ENCODE measurements at regions not wholly inside any gene's neighbourhood (a gene's known extent, or its start where the extent isn't known, plus 50 kb on each side); places are given as distances from the start of the nearest gene placed in this dataset.

GRCh38 chr10:125523347-125523746 lies 159.6 kb downstream of the TEX36 start:
- CTCF ChIA-PET: interaction anchor here (1.2 kb wide), 1 partner anchor 38 kb away, joined by 4 read pairs; no protein-coding TSS in a partner anchor
- POLR2A ChIA-PET: no interaction called here
- no peak for TF ChIP-seq ZNF384 (IDR thresholded peaks at IDR 0.05; ENCODE audit: borderline replicate concordance, low read depth, low read length)

GRCh38 chr10:125521721-125522680 lies 161.0 kb downstream of the TEX36 start:
- Histone ChIP-seq H2AFZ (ENCODE audit: control insufficient read depth, low read depth, low read length) (no peak overlapping the region), H3K79me2 (ENCODE audit: control insufficient read depth, insufficient read depth, low read length) (no peaks in the 10 kb centered on the region), H3K36me3 (ENCODE audit: control insufficient read depth in 2 of 2, insufficient read depth in 2 of 2, low read length in 1 of 2) (no peaks in the 10 kb centered on the region), H3K27ac (ENCODE audit: control insufficient read depth, insufficient read depth) (no peak overlapping the region), H3K9me3 (replicated peaks; ENCODE audit: control insufficient read depth, insufficient read depth, low read length) (no peaks in the 10 kb centered on the region), H3K4me1 (ENCODE audit: control insufficient read depth, insufficient read depth, low read length) (no peaks in the 10 kb centered on the region), H3K4me3 (no peak overlapping the region), H3K4me2 (ENCODE audit: control insufficient read depth, insufficient read depth) (no peak overlapping the region), H4K20me1 (ENCODE audit: control insufficient read depth, insufficient read depth) (no peaks in the 10 kb centered on the region), H3K9ac (ENCODE audit: control insufficient read depth, insufficient read depth, low read length) (no peak overlapping the region), H3K27me3 (replicated peaks in 1 of 2; ENCODE audit: control insufficient read depth in 2 of 2, insufficient read depth in 2 of 2, low read length in 1 of 2) (no peaks in the 10 kb centered on the region)
- RAD21 ChIA-PET (ENCODE audit: unreplicated experiment): no interaction called here
- FAIRE-seq (no peak), DNase-seq (ENCODE audit: low read depth, low spot score) (no peak), ATAC-seq (peak; percentile 83)
- SMC1A ChIA-PET (ENCODE audit: uncharacterized antibody, unreplicated experiment): no interaction called here
- intact Hi-C loops (cut with micrococcal nuclease; ENCODE audit: unreplicated experiment) (no loop called here), in situ Hi-C loops (cut with MboI) (no loop called here)
- TF ChIP-seq ZNF217 (IDR thresholded peaks at IDR 0.05) (no peak), CHD4 (IDR thresholded peaks at IDR 0.05) (no peak), IKZF1 (conservative IDR thresholded peaks at IDR 0.05) (no peak), RBBP5 (conservative IDR thresholded peaks at IDR 0.05) (no peak), EGR1 (IDR thresholded peaks at IDR 0.05; ENCODE audit: borderline replicate concordance in 1 of 2, low read depth in 2 of 2, low read length in 2 of 2) (no peak), CTCF (IDR thresholded peaks at IDR 0.05 in 2 of 3, conservative IDR thresholded peaks at IDR 0.05 in 1 of 3; ENCODE audit: control insufficient read depth in 2 of 3, extremely low read depth in 1 of 3, insufficient read depth in 1 of 3, low read depth in 3 of 3, low read length in 3 of 3) (peak; percentile 10 to 76 (median 61); a peak in 5 of 6 replicates), CREB1 (IDR thresholded peaks at IDR 0.05; ENCODE audit: low read depth) (no peak)
- BruUV-seq (replicated peaks): no TSS peak
- CTCF ChIA-PET: interaction anchor here (0.7 kb wide), 1 partner anchor 202 kb away, joined by 3 read pairs; no protein-coding TSS in a partner anchor
- POLR2A ChIA-PET: no interaction called here
- WGBS (ENCODE audit: insufficient coverage, insufficient replicate concordance, low lambda C conversion rate, missing lambda C conversion rate): 44% methylated on average over 17 of the region's 17 CpGs

More at GRCh38 chr10:125523347-125523746, 159.6 kb downstream of the TEX36 start:
- 48% methylated on average over 10 of the region's 10 CpGs for WGBS (ENCODE audit: insufficient coverage, insufficient replicate concordance, low lambda C conversion rate, missing lambda C conversion rate)
- Histone ChIP-seq H2AFZ (ENCODE audit: control insufficient read depth, low read depth, low read length) (no peak overlapping the region), H3K36me3 (ENCODE audit: control insufficient read depth in 2 of 2, insufficient read depth in 2 of 2, low read length in 1 of 2) (no peaks in the 10 kb centered on the region), H3K79me2 (ENCODE audit: control insufficient read depth, insufficient read depth, low read length) (no peaks in the 10 kb centered on the region), H3K9me3 (replicated peaks; ENCODE audit: control insufficient read depth, insufficient read depth, low read length) (no peaks in the 10 kb centered on the region), H3K4me2 (ENCODE audit: control insufficient read depth, insufficient read depth) (no peak overlapping the region), H3K4me1 (ENCODE audit: control insufficient read depth, insufficient read depth, low read length) (no peaks in the 10 kb centered on the region), H4K20me1 (ENCODE audit: control insufficient read depth, insufficient read depth) (no peaks in the 10 kb centered on the region), H3K27ac (ENCODE audit: control insufficient read depth, insufficient read depth) (no peak overlapping the region), H3K27me3 (replicated peaks in 1 of 2; ENCODE audit: control insufficient read depth in 2 of 2, insufficient read depth in 2 of 2, low read length in 1 of 2) (no peaks in the 10 kb centered on the region), H3K9ac (ENCODE audit: control insufficient read depth, insufficient read depth, low read length) (no peak overlapping the region), H3K4me3 (no peak overlapping the region)
- in situ Hi-C loops (cut with MboI): no loop called here
- no peak for ATAC-seq
- ChIA-PET SMC1A (ENCODE audit: uncharacterized antibody, unreplicated experiment) (no interaction called here), RAD21 (ENCODE audit: unreplicated experiment) (no interaction called here)
- no peak for FAIRE-seq
- BruUV-seq (replicated peaks): no TSS peak
- DNase-seq (ENCODE audit: low read depth, low spot score): no peak
- intact Hi-C loops (cut with micrococcal nuclease; ENCODE audit: unreplicated experiment): no loop called here
